Limb (tissue), 2 donors: ENCODE measurements at regions not wholly inside any gene's neighbourhood (a gene's known extent, or its start where the extent isn't known, plus 50 kb on each side); places are given as distances from the start of the nearest gene placed in this dataset.
"Not testable (repeated sequence)": the region's sequence is repeated elsewhere in the genome, so short reads cannot be mapped to it uniquely, and the experiment has no call there.

Experiments
- DNase-seq, 2 donors: peaks; one replicate each; pipeline ENCODE4 v3.0.0-alpha.2; 2016; ENCODE audit errors: extremely low spot score in 2 of 2

DNA sequence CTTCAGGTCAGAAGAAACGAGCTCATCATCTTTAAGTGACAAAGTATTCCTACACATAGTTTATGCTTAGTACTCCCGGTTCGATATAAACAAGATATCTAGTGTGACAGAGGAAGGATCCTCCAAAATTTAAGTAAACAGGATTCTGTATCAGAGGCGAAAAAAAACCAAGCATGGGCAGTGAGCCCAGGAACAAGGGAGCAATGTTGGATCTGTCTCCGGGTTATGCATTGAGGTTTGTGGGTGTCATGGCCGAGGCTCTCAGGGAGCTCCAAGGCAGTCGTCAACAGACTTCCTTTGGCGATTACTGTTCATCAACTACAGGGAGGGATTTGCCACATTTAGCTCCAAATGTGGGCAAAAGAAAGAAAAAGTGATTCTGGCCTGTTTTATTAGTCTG lies 319.5 kb downstream of the CBLN4 start:
- no peak for DNase-seq

- DNase-seq: no peak
Measured at GRCh38 chr20:55685425-55685824, 319.9 kb downstream of the CBLN4 start.

- peak in 1 of 2 donors; percentile 5 for DNase-seq
Measured at GRCh38 chr20:55684578-55684977, 320.7 kb downstream of the CBLN4 start.

DNA sequence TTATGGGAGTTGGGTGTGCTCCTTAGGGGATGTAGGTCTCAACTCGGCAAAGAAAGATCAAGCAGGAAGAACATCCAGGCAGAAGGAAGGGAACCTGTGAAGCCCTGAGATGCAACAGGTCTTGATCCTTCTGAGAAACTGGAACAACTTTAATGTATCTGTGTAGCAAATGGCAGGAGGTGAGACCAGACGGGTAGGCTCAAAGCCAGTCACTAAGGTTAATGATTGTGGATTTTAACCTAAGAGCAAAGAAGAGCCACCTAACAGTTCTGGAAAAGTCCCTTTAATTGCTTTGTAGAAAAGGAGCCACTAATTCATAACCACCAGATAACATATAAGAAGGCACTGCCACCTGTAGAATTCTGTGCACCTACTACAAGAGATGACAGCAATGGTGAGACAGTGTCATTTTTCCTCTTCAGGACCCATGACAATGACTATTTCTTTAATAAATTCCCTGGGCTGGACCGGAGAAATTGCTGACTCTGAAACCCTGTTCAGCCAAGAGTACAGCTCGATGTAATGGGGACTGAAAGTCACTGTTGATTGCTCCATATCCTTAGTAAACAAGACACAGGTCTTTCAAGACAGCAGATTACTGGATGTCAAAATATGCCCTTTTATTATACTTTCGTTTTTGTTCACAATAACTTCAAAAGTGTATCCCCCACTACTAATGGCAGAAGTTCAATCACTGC lies 326.2 kb downstream of the CBLN4 start:
- no peak for DNase-seq

GRCh38 chr20:55678126-55678525 lies 327.2 kb downstream of the CBLN4 start:
- no peak for DNase-seq

DNA sequence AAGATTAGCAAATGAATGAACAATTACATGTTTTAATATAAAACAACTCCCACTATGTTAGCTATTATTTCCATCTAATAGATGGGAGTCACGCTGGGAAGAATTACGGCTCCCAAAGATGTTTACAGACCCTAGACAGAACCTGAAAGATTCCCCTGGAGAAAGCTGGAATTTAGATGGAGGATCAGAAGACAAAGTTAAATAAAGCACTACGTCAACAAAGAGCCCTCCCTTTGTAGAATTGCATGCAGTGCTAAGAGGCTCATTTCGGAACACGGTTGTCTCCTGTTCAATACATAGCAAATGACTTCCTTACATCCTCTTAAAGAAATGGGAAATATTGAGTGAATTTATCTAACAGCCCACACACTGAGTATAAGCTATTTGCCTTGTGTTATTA lies 328.3 kb downstream of the CBLN4 start:
- no peak for DNase-seq

- DNase-seq: no peak
Measured at GRCh38 chr20:55676097-55676496, 329.2 kb downstream of the CBLN4 start.

DNA sequence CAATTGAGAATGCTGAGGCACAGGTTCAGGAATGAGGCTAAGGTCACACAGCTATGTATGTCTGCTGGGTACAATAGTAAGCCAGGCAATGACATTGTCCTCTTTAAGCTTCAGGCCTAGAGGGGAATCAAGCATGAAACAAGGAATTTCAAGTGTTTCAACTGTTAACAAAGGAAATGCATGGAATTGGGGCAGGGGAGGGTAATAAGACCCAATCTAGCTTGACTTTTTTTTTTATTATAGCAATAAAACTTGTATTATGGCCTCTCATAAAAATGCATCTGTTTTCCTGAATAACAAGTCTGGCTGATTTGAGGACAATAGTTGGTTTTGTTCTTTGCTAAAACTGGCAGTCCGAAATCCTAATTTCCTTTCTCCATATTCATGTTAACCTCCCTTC lies 336.7 kb downstream of the CBLN4 start:
- no peak for DNase-seq

GRCh38 chr20:55667955-55668354 lies 337.4 kb downstream of the CBLN4 start:
- DNase-seq: no peak

DNA sequence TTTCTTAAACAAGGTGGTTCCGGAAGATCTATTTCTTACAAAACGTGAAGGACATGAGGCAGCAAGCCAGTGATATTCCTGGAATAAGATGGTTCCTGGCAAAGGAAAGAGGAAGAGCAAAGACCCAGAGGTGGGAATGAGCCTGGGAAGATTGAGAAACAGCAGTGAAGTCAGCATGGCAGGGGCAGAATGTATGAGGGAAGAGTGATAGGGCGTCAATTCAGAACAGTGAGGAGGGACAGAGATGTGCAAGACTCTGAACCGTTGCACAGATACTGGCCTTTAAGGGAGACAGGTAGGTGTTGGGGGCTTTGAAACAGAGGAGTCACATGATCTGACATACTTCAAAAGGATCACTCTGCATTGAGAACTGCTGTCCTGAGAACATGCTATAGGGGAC lies 338.3 kb downstream of the CBLN4 start:
- no peak for DNase-seq

GRCh38 chr20:55656231-55656775 lies 349.0 kb downstream of the CBLN4 start:
- no peak for DNase-seq

GRCh38 chr20:55650657-55651360 lies 354.5 kb downstream of the CBLN4 start:
- no peak for DNase-seq

DNA sequence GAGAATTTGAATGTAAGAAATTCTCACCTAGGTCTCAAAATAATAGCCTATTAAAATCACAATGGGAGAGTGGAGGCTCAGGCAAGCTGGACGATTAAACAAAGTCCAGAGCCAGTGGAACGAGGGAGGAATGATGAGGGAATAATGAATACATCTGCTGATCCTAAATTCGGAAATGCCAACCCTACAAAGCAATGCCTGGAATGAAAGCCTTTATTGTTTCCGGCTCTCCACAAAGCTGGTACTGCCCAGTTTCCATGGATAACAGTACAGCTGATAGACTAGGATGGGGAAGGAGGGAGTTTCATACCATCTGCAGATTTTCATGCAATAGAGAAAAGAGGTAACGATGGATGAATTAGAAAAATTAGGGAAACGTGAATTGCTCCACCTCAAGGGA lies 356.1 kb downstream of the CBLN4 start:
- no peak for DNase-seq

DNA sequence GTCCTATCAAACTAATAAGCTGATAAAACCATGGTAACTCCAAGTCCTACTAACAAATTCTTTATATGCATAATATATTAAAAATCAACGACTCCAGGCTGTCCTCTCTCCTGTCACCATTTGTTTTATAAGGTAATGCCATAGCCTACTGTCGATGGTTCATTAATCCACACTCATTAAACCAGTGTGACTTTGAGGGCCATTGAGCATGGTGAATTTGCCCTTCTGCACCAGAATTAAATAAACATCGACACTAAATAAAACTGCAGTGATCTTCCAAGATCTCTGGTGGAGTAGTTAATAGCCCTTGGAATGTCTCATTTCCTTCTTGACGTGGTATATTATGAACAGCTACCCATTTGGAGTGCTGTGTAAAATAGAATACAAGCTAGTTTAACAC lies 358.5 kb downstream of the CBLN4 start:
- no peak for DNase-seq

GRCh38 chr20:55641497-55641896 lies 363.8 kb downstream of the CBLN4 start:
- no peak for DNase-seq

GRCh38 chr20:55635870-55636269 lies 369.4 kb downstream of the CBLN4 start:
- no peak for DNase-seq

DNA sequence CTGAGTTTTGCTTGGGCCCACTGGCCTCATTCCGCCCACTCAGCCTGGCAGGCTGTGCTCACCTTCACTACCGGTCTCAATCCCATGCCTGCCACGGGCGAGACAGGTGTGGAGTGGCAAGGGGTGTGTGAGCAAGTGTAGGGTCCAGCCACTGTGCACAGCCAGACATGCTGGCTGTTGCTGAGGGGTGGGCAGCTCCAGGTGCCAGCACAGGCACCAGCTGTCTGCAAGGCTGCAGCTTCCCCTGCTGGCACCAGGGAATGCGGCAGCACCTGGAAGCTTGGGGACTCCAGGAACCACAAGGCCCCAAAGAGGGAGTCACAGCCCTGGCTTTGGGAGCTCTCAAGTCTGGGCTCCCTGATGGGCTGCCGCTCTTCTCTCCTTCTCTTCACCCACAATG lies 372.7 kb downstream of the CBLN4 start:
- no peak for DNase-seq

- DNase-seq: not testable (repeated sequence)
Measured at GRCh38 chr20:55629143-55629542, 376.2 kb downstream of the CBLN4 start.

DNA sequence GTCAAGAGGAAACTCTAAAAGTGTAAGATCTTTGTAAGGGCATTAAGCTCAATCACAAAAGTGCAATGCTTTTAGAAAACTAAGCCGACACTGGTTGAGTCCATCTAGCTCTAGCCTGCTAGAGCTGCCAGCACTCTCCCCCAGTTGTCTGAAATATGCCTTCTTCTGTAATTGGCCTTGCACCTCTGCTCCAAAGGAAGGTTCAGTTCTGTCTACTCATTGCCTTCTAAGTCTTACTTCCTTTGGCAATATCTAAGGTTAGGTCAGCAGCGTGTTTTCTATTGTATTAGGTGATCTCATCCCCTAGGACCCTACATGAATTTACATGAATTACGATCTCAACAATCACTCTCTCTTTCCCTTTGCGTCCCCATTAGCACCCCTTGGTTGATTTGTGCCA lies 378.6 kb downstream of the CBLN4 start:
- DNase-seq: no peak

DNA sequence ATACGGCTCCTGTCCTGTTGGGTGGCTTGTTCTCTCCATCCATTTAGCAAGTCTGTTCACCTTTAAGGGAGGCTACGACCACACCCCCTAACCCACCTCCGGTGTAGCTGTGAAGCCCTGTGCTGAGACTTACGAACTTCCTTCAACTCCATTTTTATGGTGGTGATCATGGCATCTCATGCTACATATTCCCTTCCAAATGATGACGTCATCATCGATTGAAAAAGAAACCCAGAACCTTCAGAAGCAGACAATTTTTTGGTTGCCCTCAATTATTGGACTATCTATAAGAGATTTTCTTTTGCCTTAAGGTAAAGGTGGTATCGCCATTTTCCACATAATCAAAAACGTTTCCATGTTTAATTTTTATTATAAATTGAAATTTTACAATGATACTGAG lies 389.0 kb downstream of the CBLN4 start:
- DNase-seq: no peak

DNA sequence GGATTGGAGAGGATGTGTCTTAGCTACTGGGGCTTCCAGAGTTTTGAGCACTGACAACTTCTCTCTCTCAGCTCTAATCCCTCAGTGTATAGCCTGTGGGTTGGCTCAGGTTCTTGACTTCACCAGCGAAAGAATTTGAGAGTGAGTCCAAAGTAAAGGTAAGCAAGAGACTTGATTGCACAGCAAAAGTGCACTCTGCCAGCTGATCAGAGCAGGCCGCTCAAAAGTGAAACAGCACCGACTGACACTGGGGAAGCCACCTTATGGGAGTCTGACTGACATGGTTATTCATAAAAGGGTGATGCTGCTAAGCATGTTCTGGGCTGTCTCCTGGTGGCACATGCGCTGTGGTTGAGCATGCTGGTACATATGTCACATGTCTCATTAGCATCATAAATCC lies 389.5 kb downstream of the CBLN4 start:
- DNase-seq: no peak

GRCh38 chr20:55614220-55614757 lies 391.0 kb downstream of the CBLN4 start:
- DNase-seq: no peak

DNA sequence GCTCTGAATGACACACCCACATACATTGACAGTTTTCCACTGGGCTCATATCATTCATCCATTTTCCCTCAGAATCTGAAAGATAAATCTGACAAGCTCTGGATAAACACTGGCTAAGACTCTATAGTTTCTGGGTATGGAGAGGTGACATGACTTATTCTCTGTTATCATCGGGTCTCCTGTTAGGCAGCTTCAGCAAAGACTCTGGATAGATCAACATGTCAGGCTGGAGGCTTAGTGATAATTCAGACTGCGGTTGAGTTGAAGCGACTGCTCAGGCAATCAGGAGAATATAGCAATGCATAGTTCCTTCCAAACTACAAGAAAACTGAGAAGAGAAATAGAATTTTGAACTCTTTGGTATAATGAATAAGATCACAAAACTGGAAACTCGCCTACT lies 394.6 kb downstream of the CBLN4 start:
- no peak for DNase-seq
